ENCODE measurements at regions not wholly inside any gene's neighbourhood (a gene's known extent, or its start where the extent isn't known, plus 50 kb on each side); places are given as distances from the start of the nearest gene placed in this dataset.

- Histone ChIP-seq H3K9me3 (ENCODE audit: low read depth) (no peaks in the 10 kb centered on the region), H3K36me3 (ENCODE audit: low read depth) (no peaks in the 10 kb centered on the region), H3K9ac (no peak overlapping the region), H3K27ac (no peak overlapping the region), H3K79me2 (ENCODE audit: insufficient read depth) (no peaks in the 10 kb centered on the region), H3K27me3 (replicated peaks; ENCODE audit: insufficient read depth) (no peaks in the 10 kb centered on the region), H3K4me1 (ENCODE audit: insufficient read depth) (no peaks in the 10 kb centered on the region), H3F3A (ENCODE audit: insufficient read depth) (no peaks in the 10 kb centered on the region), H4K20me1 (ENCODE audit: insufficient read depth) (no peaks in the 10 kb centered on the region), H3K4me2 (ENCODE audit: unreplicated experiment) (no peak overlapping the region), H3K9me2 (ENCODE audit: insufficient read depth) (no peaks in the 10 kb centered on the region), H3K4me3 (no peak overlapping the region), H2AFZ (no peak overlapping the region)
- 37 to 57% methylated on average over 4 of the region's 4 CpGs for WGBS, 2 experiments (ENCODE audit: low coverage in 1 of 2, low lambda C conversion rate in 2 of 2, missing lambda C conversion rate in 2 of 2)
- peak; percentile 20 for DNase-seq
- in situ Hi-C loops (cut with MboI): no loop called here
- TF ChIP-seq EZH2phosphoT487 (IDR thresholded peaks at IDR 0.05; ENCODE audit: insufficient read depth, low read depth) (no peak), EZH2 (IDR thresholded peaks at IDR 0.05; ENCODE audit: insufficient read depth, poor library complexity, severe bottlenecking) (no peak)
Measured at GRCh38 chr4:166252487-166253402, 379.7 kb downstream of the TLL1 start.

- Histone ChIP-seq H3K9ac (no peak overlapping the region), H3K4me1 (ENCODE audit: insufficient read depth) (no peaks in the 10 kb centered on the region), H3K36me3 (ENCODE audit: low read depth) (no peaks in the 10 kb centered on the region), H3K27me3 (replicated peaks; ENCODE audit: insufficient read depth) (no peaks in the 10 kb centered on the region), H3K79me2 (ENCODE audit: insufficient read depth) (no peaks in the 10 kb centered on the region), H4K20me1 (ENCODE audit: insufficient read depth) (no peaks in the 10 kb centered on the region), H3K4me2 (ENCODE audit: unreplicated experiment) (no peak overlapping the region), H3K27ac (no peak overlapping the region), H3F3A (ENCODE audit: insufficient read depth) (no peaks in the 10 kb centered on the region), H3K9me2 (ENCODE audit: insufficient read depth) (no peaks in the 10 kb centered on the region), H2AFZ (no peak overlapping the region), H3K9me3 (ENCODE audit: low read depth) (no peaks in the 10 kb centered on the region), H3K4me3 (no peak overlapping the region)
- no peak for DNase-seq
- TF ChIP-seq EZH2 (IDR thresholded peaks at IDR 0.05; ENCODE audit: insufficient read depth, poor library complexity, severe bottlenecking) (no peak), EZH2phosphoT487 (IDR thresholded peaks at IDR 0.05; ENCODE audit: insufficient read depth, low read depth) (no peak)
- 17 to 24% methylated on average over 2 of the region's 2 CpGs for WGBS, 2 experiments (ENCODE audit: low coverage in 1 of 2, low lambda C conversion rate in 2 of 2, missing lambda C conversion rate in 2 of 2)
- in situ Hi-C loops (cut with MboI): no loop called here
Measured at GRCh38 chr4:166257276-166257675, 384.2 kb downstream of the TLL1 start.

- no peak overlapping the region for H3K4me3 ChIP-seq
- H3K27me3 ChIP-seq (replicated peaks; ENCODE audit: insufficient read depth): no peaks in the 10 kb centered on the region
- H3K27ac ChIP-seq: no peak overlapping the region
- WGBS, 2 experiments (ENCODE audit: low coverage in 1 of 2, low lambda C conversion rate in 2 of 2, missing lambda C conversion rate in 2 of 2): 8 to 11% methylated on average over 4 of the region's 4 CpGs
- H3K36me3 ChIP-seq (ENCODE audit: low read depth): no peaks in the 10 kb centered on the region
- in situ Hi-C loops (cut with MboI): no loop called here
- H3K9ac ChIP-seq: no peak overlapping the region
- DNase-seq: no peak
- H3K79me2 ChIP-seq (ENCODE audit: insufficient read depth): no peaks in the 10 kb centered on the region
- H3F3A ChIP-seq (ENCODE audit: insufficient read depth): no peaks in the 10 kb centered on the region
- H3K9me3 ChIP-seq (ENCODE audit: low read depth): no peaks in the 10 kb centered on the region
- TF ChIP-seq EZH2 (IDR thresholded peaks at IDR 0.05; ENCODE audit: insufficient read depth, poor library complexity, severe bottlenecking): no peak
- TF ChIP-seq EZH2phosphoT487 (IDR thresholded peaks at IDR 0.05; ENCODE audit: insufficient read depth, low read depth): no peak
- H3K4me2 ChIP-seq (ENCODE audit: unreplicated experiment): no peak overlapping the region
- no peaks in the 10 kb centered on the region for H3K4me1 ChIP-seq (ENCODE audit: insufficient read depth)
- H2AFZ ChIP-seq: no peak overlapping the region
- H3K9me2 ChIP-seq (ENCODE audit: insufficient read depth): no peaks in the 10 kb centered on the region
- H4K20me1 ChIP-seq (ENCODE audit: insufficient read depth): no peaks in the 10 kb centered on the region
Measured at GRCh38 chr4:166257891-166258290, 384.9 kb downstream of the TLL1 start.

GRCh38 chr4:166259081-166259480, 386.0 kb downstream of the TLL1 start:
- no peak overlapping the region for H3K4me3 ChIP-seq
- no peaks in the 10 kb centered on the region for H4K20me1 ChIP-seq (ENCODE audit: insufficient read depth)
- H3K79me2 ChIP-seq (ENCODE audit: insufficient read depth): no peaks in the 10 kb centered on the region
- no peak overlapping the region for H3K4me2 ChIP-seq (ENCODE audit: unreplicated experiment)
- in situ Hi-C loops (cut with MboI): no loop called here
- no peaks in the 10 kb centered on the region for H3K36me3 ChIP-seq (ENCODE audit: low read depth)
- H3K27me3 ChIP-seq (replicated peaks; ENCODE audit: insufficient read depth): no peaks in the 10 kb centered on the region
- H3K9ac ChIP-seq: no peak overlapping the region
- H2AFZ ChIP-seq: no peak overlapping the region
- H3K9me3 ChIP-seq (ENCODE audit: low read depth): no peaks in the 10 kb centered on the region
- H3K4me1 ChIP-seq (ENCODE audit: insufficient read depth): no peaks in the 10 kb centered on the region
- 21 to 30% methylated on average over 4 of the region's 4 CpGs for WGBS, 2 experiments (ENCODE audit: low coverage in 1 of 2, low lambda C conversion rate in 2 of 2, missing lambda C conversion rate in 2 of 2)
- DNase-seq: no peak
- no peak overlapping the region for H3K27ac ChIP-seq
- no peaks in the 10 kb centered on the region for H3K9me2 ChIP-seq (ENCODE audit: insufficient read depth)
- H3F3A ChIP-seq (ENCODE audit: insufficient read depth): no peaks in the 10 kb centered on the region
- no peak for TF ChIP-seq EZH2 (IDR thresholded peaks at IDR 0.05; ENCODE audit: insufficient read depth, poor library complexity, severe bottlenecking)
- no peak for TF ChIP-seq EZH2phosphoT487 (IDR thresholded peaks at IDR 0.05; ENCODE audit: insufficient read depth, low read depth)

Data from GM23248 (cell line).